ENCODE measurements at regions not wholly inside any gene's neighbourhood (a gene's known extent, or its start where the extent isn't known, plus 50 kb on each side); places are given as distances from the start of the nearest gene placed in this dataset.

DNA sequence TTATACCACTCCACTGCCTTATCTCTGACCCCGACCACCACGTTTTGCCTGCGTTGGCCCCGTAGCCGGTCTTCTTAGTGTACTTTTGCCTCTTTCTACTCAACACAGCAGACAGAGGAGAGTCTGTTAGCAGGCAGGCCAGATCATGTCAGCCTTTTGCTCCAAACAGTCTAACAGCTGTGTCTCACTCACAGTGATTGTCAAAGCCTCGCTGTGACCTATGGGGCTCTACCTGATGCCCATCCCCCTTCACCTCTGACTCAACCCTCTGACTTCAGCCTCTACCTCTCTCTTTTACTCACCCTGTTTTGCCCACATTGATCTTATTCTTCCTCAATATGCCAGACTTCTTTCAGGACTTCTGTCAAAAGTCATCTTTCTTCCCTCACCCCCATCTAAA lies 127.1 kb downstream of the TRIML1 start:
- TF ChIP-seq, protein P1, sequence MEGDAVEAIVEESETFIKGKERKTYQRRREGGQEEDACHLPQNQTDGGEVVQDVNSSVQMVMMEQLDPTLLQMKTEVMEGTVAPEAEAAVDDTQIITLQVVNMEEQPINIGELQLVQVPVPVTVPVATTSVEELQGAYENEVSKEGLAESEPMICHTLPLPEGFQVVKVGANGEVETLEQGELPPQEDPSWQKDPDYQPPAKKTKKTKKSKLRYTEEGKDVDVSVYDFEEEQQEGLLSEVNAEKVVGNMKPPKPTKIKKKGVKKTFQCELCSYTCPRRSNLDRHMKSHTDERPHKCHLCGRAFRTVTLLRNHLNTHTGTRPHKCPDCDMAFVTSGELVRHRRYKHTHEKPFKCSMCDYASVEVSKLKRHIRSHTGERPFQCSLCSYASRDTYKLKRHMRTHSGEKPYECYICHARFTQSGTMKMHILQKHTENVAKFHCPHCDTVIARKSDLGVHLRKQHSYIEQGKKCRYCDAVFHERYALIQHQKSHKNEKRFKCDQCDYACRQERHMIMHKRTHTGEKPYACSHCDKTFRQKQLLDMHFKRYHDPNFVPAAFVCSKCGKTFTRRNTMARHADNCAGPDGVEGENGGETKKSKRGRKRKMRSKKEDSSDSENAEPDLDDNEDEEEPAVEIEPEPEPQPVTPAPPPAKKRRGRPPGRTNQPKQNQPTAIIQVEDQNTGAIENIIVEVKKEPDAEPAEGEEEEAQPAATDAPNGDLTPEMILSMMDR (IDR thresholded peaks at IDR 0.05): no peak
- TF ChIP-seq EP300 (IDR thresholded peaks at IDR 0.05): no peak
- TF ChIP-seq POLR2A (IDR thresholded peaks at IDR 0.05): no peak
